GM23338 (cell line): ENCODE measurements at regions not wholly inside any gene's neighbourhood (a gene's known extent, or its start where the extent isn't known, plus 50 kb on each side); places are given as distances from the start of the nearest gene placed in this dataset.

ENCODE experiments used
- ATAC-seq: fragments of 200-7000 bp; cut with Tn5 transposase; 3 replicates; pipeline ENCODE4 v1.9.1; 2020
- DNase-seq: peaks from one replicate; pipeline ENCODE4 v3.0.0-alpha.2; 2015; ENCODE audit warnings: low spot score
- H2AFZ ChIP-seq: fragments of 200-600 bp; sonication (generic); 2 replicates; pipeline ENCODE4 v1.8.0; 2016; ENCODE audit warnings: antibody characterized with exemption, mild to moderate bottlenecking, moderate library complexity
- H3F3A ChIP-seq: fragments of 200-600 bp; sonication (generic); replicated peaks from 2 replicates; pipeline ENCODE4 v1.8.0; 2017; ENCODE audit warnings: antibody characterized with exemption, mixed run types, low read depth
- H3K27ac ChIP-seq: fragments of 200-600 bp; sonication (generic); 2 replicates; pipeline ENCODE4 v1.6.1; 2016; ENCODE audit warnings: low read depth
- H3K27me3 ChIP-seq: fragments of 200-600 bp; sonication (generic); 2 replicates; pipeline ENCODE4 v1.8.0; 2016; ENCODE audit warnings: mild to moderate bottlenecking, mixed run types, moderate library complexity; ENCODE audit not compliant: insufficient read depth
- H3K36me3 ChIP-seq: fragments of 200-600 bp; sonication (generic); 2 replicates; pipeline ENCODE4 v1.8.0; 2016; ENCODE audit warnings: mild to moderate bottlenecking; ENCODE audit not compliant: insufficient read depth
- H3K4me1 ChIP-seq: fragments of 200-600 bp; sonication (generic); 2 replicates; pipeline ENCODE4 v1.8.0; 2016; ENCODE audit warnings: mild to moderate bottlenecking, moderate library complexity; ENCODE audit not compliant: insufficient read depth
- H3K4me2 ChIP-seq: fragments of 200-600 bp; sonication (generic); 2 replicates; pipeline ENCODE4 v1.7.1; 2017; ENCODE audit warnings: mixed run types
- H3K4me3 ChIP-seq: fragments of 200-600 bp; sonication (generic); 2 replicates; pipeline ENCODE4 v1.6.1; 2016; ENCODE audit warnings: mixed run types
- H3K79me2 ChIP-seq: fragments of 200-600 bp; sonication (generic); replicated peaks from 2 replicates; pipeline ENCODE4 v1.8.0; 2017; ENCODE audit warnings: mild to moderate bottlenecking; ENCODE audit not compliant: insufficient read depth
- H3K9me2 ChIP-seq: fragments of 200-600 bp; sonication (generic); 2 replicates; pipeline ENCODE4 v1.8.0; 2017; ENCODE audit not compliant: insufficient read depth
- H4K20me1 ChIP-seq: fragments of 200-600 bp; sonication (generic); replicated peaks from 2 replicates; pipeline ENCODE4 v1.8.0; 2017; ENCODE audit warnings: mild to moderate bottlenecking; ENCODE audit not compliant: insufficient read depth
- H3K27ac Mint-ChIP-seq: 2 replicates; pipeline ENCODE4 v1.8.0; 2020; ENCODE audit warnings: inconsistent platforms, mild to moderate bottlenecking, moderate library complexity, mixed read lengths
- H3K27me3 Mint-ChIP-seq: 3 replicates; pipeline ENCODE4 v1.8.0; 2022; ENCODE audit warnings: low read depth, mild to moderate bottlenecking, moderate library complexity, mixed read lengths, inconsistent platforms; ENCODE audit not compliant: insufficient read depth, poor library complexity
- H3K36me3 Mint-ChIP-seq: 3 replicates; pipeline ENCODE4 v1.8.0; 2021; ENCODE audit warnings: low read depth, mild to moderate bottlenecking, inconsistent platforms, moderate library complexity, mixed read lengths
- H3K4me1 Mint-ChIP-seq: 3 replicates; pipeline ENCODE4 v1.8.0; 2020; ENCODE audit warnings: mild to moderate bottlenecking, inconsistent platforms, mixed read lengths
- H3K4me3 Mint-ChIP-seq: 3 replicates; pipeline ENCODE4 v1.8.0; 2021; ENCODE audit warnings: moderate library complexity, mild to moderate bottlenecking, inconsistent platforms, mixed read lengths
- H3K9me3 Mint-ChIP-seq: 3 replicates; pipeline ENCODE4 v1.8.0; 2020; ENCODE audit warnings: moderate library complexity, mild to moderate bottlenecking, inconsistent platforms, mixed read lengths
- CREB1 ChIP-seq: fragments of 250-450 bp; sonication (Bioruptor Pico); IDR thresholded peaks from 2 replicates; pipeline ENCODE4 v1.5.0; 2020; ENCODE audit warnings: low read depth, mild to moderate bottlenecking, moderate library complexity
- EZH2 ChIP-seq: fragments of 200-600 bp; sonication (generic); IDR thresholded peaks from one replicate; pipeline ENCODE4 v1.8.0; 2017; ENCODE audit warnings: antibody characterized with exemption, mild to moderate bottlenecking, low read depth; ENCODE audit not compliant: unreplicated experiment
- EZH2phosphoT487 ChIP-seq: fragments of 200-600 bp; sonication (generic); IDR thresholded peaks from one replicate; pipeline ENCODE4 v1.8.1; 2018; ENCODE audit warnings: antibody characterized with exemption; ENCODE audit not compliant: unreplicated experiment
- JUNB ChIP-seq: IDR thresholded peaks from one replicate; pipeline ENCODE4 v1.6.1; 2016; ENCODE audit warnings: antibody characterized with exemption; ENCODE audit not compliant: unreplicated experiment
- NANOG ChIP-seq: IDR thresholded peaks from 2 replicates; pipeline ENCODE4 v1.6.1; 2016; ENCODE audit warnings: antibody characterized with exemption, borderline replicate concordance
- POLR2AphosphoS5 ChIP-seq: IDR thresholded peaks from 2 replicates; pipeline ENCODE4 v1.6.1; 2016; ENCODE audit warnings: antibody characterized with exemption, low read depth
- STAT1 ChIP-seq: IDR thresholded peaks from one replicate; pipeline ENCODE4 v1.6.1; 2016; ENCODE audit warnings: antibody characterized with exemption; ENCODE audit not compliant: unreplicated experiment
- ZNF114 ChIP-seq: fragments of 250-450 bp; sonication (Bioruptor Pico); IDR thresholded peaks from 2 replicates; pipeline ENCODE4 v1.5.0; 2020; ENCODE audit warnings: mild to moderate bottlenecking, moderate library complexity
- ZNF331 ChIP-seq: fragments of 250-450 bp; sonication (Bioruptor Pico); IDR thresholded peaks from 2 replicates; pipeline ENCODE4 v1.5.0; 2020; ENCODE audit warnings: low read depth, mild to moderate bottlenecking, moderate library complexity
- TF ChIP-seq, protein P1 (sequence below): IDR thresholded peaks from one replicate; pipeline ENCODE4 v1.6.1; 2018; ENCODE audit warnings: antibody characterized with exemption; ENCODE audit not compliant: unreplicated experiment
- TF ChIP-seq, protein P2 (sequence below), 2 experiments: fragments of 200-600 bp in 1 of 2; sonication (generic) in 1 of 2; conservative IDR thresholded peaks; 2 replicates each; pipeline versions ENCODE4 v1.5.1 to v1.6.1; 2016 to 2017; ENCODE audit warnings: antibody characterized with exemption in 2 of 2, low read depth in 2 of 2, mild to moderate bottlenecking in 2 of 2, moderate library complexity in 1 of 2
- TF ChIP-seq, protein P3 (sequence below): IDR thresholded peaks from 2 replicates; pipeline ENCODE4 v1.6.1; 2016; ENCODE audit warnings: antibody characterized with exemption
- TF ChIP-seq, protein P4 (sequence below): fragments of 250-450 bp; sonication (Bioruptor Pico); IDR thresholded peaks from 2 replicates; pipeline ENCODE4 v1.5.0; 2020; ENCODE audit warnings: mild to moderate bottlenecking, moderate library complexity

DNA sequence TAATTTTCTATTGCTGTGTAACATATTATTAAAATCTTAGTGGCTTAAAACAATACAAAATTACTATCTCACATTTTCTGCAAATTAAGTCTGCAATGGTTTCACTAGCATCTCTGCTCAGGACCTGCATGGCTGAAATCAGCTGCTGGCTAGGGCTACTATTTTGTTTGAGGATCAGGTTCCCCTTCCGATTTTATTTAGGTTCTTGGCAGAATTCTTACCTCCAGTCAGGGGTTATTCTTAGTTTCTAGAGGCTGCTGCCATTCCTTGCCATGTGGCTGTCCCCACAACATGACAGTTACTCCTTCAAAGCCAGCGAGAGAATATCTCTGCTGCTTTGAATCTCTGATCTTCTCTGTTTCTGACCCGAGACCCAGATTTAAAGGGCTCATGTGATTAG is 424.5 kb upstream of the ANO5 start (continued):
- TF ChIP-seq CREB1 (CRISPR knock-in tag) = no peak

DNA sequence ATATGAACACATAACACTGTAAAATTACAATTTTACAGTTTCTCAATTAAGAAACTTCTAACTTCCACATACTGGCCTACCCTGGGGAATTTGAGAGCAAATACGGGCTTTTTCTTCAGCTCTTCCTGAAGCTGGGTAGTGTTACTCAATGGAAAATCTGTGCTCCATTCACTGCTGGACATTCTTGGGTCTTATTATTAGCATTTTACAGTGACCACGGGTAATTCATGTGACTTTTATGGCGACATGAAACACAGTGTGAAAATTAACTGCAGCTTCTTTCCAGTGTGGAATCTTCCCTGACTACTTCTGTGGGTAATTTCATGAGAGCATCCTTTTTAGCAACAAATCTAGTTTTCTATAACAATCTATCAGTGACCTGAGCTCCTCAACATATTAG is 423.7 kb upstream of the ANO5 start:
- Histone ChIP-seq H3K4me1 (no peaks in the 10 kb centered on the region), H2AFZ (peak overlapping the region; percentile 72), H3F3A (no peaks in the 10 kb centered on the region), H3K9me2 (no peaks in the 10 kb centered on the region), H3K36me3 (no peaks in the 10 kb centered on the region), H3K27me3 (no peaks in the 10 kb centered on the region), H3K4me3 (no peak overlapping the region), H3K4me2 (no peak overlapping the region), H3K27ac (no peak overlapping the region), H4K20me1 (no peaks in the 10 kb centered on the region), H3K79me2 (no peaks in the 10 kb centered on the region)
- H3K4me3 Mint-ChIP-seq = no peak overlapping the region
- ATAC-seq (no peak), DNase-seq (no peak)
- no peaks in the 10 kb centered on the region for H3K4me1 Mint-ChIP-seq
- H3K27me3 Mint-ChIP-seq = no peaks in the 10 kb centered on the region
- TF ChIP-seq, protein P1, sequence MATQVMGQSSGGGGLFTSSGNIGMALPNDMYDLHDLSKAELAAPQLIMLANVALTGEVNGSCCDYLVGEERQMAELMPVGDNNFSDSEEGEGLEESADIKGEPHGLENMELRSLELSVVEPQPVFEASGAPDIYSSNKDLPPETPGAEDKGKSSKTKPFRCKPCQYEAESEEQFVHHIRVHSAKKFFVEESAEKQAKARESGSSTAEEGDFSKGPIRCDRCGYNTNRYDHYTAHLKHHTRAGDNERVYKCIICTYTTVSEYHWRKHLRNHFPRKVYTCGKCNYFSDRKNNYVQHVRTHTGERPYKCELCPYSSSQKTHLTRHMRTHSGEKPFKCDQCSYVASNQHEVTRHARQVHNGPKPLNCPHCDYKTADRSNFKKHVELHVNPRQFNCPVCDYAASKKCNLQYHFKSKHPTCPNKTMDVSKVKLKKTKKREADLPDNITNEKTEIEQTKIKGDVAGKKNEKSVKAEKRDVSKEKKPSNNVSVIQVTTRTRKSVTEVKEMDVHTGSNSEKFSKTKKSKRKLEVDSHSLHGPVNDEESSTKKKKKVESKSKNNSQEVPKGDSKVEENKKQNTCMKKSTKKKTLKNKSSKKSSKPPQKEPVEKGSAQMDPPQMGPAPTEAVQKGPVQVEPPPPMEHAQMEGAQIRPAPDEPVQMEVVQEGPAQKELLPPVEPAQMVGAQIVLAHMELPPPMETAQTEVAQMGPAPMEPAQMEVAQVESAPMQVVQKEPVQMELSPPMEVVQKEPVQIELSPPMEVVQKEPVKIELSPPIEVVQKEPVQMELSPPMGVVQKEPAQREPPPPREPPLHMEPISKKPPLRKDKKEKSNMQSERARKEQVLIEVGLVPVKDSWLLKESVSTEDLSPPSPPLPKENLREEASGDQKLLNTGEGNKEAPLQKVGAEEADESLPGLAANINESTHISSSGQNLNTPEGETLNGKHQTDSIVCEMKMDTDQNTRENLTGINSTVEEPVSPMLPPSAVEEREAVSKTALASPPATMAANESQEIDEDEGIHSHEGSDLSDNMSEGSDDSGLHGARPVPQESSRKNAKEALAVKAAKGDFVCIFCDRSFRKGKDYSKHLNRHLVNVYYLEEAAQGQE = no peak
- TF ChIP-seq, protein P2, sequence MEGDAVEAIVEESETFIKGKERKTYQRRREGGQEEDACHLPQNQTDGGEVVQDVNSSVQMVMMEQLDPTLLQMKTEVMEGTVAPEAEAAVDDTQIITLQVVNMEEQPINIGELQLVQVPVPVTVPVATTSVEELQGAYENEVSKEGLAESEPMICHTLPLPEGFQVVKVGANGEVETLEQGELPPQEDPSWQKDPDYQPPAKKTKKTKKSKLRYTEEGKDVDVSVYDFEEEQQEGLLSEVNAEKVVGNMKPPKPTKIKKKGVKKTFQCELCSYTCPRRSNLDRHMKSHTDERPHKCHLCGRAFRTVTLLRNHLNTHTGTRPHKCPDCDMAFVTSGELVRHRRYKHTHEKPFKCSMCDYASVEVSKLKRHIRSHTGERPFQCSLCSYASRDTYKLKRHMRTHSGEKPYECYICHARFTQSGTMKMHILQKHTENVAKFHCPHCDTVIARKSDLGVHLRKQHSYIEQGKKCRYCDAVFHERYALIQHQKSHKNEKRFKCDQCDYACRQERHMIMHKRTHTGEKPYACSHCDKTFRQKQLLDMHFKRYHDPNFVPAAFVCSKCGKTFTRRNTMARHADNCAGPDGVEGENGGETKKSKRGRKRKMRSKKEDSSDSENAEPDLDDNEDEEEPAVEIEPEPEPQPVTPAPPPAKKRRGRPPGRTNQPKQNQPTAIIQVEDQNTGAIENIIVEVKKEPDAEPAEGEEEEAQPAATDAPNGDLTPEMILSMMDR (conservative IDR thresholded peaks at IDR 0.05; ENCODE audit: low read depth in 2 of 2) = no peak
- TF ChIP-seq, protein P3, sequence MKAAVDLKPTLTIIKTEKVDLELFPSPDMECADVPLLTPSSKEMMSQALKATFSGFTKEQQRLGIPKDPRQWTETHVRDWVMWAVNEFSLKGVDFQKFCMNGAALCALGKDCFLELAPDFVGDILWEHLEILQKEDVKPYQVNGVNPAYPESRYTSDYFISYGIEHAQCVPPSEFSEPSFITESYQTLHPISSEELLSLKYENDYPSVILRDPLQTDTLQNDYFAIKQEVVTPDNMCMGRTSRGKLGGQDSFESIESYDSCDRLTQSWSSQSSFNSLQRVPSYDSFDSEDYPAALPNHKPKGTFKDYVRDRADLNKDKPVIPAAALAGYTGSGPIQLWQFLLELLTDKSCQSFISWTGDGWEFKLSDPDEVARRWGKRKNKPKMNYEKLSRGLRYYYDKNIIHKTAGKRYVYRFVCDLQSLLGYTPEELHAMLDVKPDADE = no peak
- TF ChIP-seq, protein P4, sequence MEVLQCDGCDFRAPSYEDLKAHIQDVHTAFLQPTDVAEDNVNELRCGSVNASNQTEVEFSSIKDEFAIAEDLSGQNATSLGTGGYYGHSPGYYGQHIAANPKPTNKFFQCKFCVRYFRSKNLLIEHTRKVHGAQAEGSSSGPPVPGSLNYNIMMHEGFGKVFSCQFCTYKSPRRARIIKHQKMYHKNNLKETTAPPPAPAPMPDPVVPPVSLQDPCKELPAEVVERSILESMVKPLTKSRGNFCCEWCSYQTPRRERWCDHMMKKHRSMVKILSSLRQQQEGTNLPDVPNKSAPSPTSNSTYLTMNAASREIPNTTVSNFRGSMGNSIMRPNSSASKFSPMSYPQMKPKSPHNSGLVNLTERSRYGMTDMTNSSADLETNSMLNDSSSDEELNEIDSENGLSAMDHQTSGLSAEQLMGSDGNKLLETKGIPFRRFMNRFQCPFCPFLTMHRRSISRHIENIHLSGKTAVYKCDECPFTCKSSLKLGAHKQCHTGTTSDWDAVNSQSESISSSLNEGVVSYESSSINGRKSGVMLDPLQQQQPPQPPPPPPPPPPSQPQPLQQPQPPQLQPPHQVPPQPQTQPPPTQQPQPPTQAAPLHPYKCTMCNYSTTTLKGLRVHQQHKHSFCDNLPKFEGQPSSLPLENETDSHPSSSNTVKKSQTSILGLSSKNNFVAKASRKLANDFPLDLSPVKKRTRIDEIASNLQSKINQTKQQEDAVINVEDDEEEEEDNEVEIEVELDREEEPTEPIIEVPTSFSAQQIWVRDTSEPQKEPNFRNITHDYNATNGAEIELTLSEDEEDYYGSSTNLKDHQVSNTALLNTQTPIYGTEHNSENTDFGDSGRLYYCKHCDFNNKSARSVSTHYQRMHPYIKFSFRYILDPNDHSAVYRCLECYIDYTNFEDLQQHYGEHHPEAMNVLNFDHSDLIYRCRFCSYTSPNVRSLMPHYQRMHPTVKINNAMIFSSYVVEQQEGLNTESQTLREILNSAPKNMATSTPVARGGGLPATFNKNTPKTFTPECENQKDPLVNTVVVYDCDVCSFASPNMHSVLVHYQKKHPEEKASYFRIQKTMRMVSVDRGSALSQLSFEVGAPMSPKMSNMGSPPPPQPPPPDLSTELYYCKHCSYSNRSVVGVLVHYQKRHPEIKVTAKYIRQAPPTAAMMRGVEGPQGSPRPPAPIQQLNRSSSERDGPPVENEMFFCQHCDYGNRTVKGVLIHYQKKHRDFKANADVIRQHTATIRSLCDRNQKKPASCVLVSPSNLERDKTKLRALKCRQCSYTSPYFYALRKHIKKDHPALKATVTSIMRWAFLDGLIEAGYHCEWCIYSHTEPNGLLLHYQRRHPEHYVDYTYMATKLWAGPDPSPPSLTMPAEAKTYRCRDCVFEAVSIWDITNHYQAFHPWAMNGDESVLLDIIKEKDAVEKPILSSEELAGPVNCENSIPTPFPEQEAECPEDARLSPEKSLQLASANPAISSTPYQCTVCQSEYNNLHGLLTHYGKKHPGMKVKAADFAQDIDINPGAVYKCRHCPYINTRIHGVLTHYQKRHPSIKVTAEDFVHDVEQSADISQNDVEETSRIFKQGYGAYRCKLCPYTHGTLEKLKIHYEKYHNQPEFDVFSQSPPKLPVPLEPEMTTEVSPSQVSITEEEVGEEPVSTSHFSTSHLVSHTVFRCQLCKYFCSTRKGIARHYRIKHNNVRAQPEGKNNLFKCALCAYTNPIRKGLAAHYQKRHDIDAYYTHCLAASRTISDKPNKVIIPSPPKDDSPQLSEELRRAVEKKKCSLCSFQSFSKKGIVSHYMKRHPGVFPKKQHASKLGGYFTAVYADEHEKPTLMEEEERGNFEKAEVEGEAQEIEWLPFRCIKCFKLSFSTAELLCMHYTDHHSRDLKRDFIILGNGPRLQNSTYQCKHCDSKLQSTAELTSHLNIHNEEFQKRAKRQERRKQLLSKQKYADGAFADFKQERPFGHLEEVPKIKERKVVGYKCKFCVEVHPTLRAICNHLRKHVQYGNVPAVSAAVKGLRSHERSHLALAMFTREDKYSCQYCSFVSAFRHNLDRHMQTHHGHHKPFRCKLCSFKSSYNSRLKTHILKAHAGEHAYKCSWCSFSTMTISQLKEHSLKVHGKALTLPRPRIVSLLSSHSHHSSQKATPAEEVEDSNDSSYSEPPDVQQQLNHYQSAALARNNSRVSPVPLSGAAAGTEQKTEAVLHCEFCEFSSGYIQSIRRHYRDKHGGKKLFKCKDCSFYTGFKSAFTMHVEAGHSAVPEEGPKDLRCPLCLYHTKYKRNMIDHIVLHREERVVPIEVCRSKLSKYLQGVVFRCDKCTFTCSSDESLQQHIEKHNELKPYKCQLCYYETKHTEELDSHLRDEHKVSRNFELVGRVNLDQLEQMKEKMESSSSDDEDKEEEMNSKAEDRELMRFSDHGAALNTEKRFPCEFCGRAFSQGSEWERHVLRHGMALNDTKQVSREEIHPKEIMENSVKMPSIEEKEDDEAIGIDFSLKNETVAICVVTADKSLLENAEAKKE = no peak
- TF ChIP-seq STAT1 (no peak), EZH2 (no peak), NANOG (no peak), ZNF331 (no peak), JUNB (no peak), CREB1 (CRISPR knock-in tag) (no peak), EZH2phosphoT487 (no peak), POLR2AphosphoS5 (no peak), ZNF114 (CRISPR knock-in tag) (no peak)
- no peaks in the 10 kb centered on the region for H3K36me3 Mint-ChIP-seq
- H3K27ac Mint-ChIP-seq = no peak overlapping the region
- H3K9me3 Mint-ChIP-seq = no peaks in the 10 kb centered on the region
